A673 (cell line): ENCODE measurements at regions not wholly inside any gene's neighbourhood (a gene's known extent, or its start where the extent isn't known, plus 50 kb on each side); places are given as distances from the start of the nearest gene placed in this dataset.

Experiments
- CTCF ChIP-seq: fragments of 300-800, 200-600 bp; sonication (generic); conservative IDR thresholded peaks from 2 replicates; pipeline ENCODE4 v1.5.1; 2017; ENCODE audit warnings: low read depth, mild to moderate bottlenecking, antibody characterized with exemption, low read length, moderate library complexity, mixed read lengths
- EZH2 ChIP-seq: fragments of 200-600 bp; sonication (generic); IDR thresholded peaks from 2 replicates; pipeline ENCODE4 v1.6.1; 2017; ENCODE audit warnings: borderline replicate concordance, low read depth, mild to moderate bottlenecking, mixed read lengths, antibody characterized with exemption, low read length; ENCODE audit not compliant: poor library complexity, severe bottlenecking

GRCh38 chr22:49620003-49620556, 207.6 kb downstream of the BRD1 start:
- TF ChIP-seq CTCF, result no peak
- TF ChIP-seq EZH2, result no peak
